HG03469 (cell line): ENCODE measurements at regions not wholly inside any gene's neighbourhood (a gene's known extent, or its start where the extent isn't known, plus 50 kb on each side); places are given as distances from the start of the nearest gene placed in this dataset.

Experiments
- ATAC-seq: cut with Tn5 transposase; IDR thresholded peaks from one replicate; pipeline ENCODE4 v1.9.1; 2021; ENCODE audit warnings: mild to moderate bottlenecking, moderate library complexity, moderate number of reproducible peaks; ENCODE audit not compliant: unreplicated experiment

DNA sequence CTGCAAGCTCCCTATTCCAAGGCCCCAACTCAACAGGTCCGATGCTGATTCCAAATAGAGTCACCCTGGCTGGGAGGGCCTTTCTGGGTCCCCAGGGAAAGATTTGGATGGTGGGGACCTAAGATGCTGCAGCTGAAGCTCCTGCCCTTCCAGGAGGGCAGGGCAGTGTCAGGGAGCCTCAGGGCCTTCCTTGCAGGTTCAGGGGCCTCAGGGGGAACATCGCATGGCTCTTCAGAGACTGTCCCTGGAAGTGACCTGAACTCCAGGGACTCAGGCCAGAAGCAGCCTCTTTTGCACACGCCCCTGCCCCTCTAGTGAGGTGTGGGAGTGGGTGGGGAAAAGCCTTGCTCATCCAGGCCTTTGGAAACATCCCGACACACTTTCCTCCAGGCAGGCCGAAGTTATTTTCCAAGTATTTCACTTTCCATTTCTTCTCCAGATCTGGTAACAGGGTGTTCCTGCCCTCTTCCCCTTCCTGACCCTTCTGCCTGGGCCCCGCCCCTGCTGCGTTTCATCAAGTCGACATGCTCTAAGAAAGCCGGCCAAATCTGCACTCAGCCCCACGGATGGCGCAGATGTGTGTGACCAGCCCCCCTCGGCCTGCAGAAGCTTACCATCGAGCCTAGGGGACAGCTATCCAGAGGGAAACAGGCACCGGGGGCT, 159.5 kb downstream of the FGF18 start:
- no peak for ATAC-seq

DNA sequence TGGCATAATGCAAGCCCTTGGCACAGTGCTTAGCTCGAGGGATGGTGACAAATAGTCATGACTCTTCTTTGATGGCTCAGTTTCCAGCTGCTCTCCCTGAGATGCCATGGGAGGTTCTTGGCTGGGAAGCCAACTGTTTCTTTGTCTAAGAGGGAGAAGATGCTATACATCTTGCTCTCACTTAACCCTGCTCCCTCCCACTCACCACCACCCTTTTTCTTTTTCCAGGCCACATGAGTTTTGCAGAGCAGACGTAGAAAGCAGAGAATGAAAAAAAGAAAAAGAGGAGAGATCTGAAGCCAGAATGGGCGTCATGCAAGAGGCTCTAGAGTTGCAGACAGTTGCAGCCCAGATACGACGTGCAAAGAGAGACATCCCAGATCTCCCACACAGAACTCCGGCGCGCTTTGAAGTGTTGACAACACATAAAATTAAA, 160.5 kb downstream of the FGF18 start:
- ATAC-seq, result no peak

GRCh38 chr5:171580502-171581265, 161.2 kb downstream of the FGF18 start:
- ATAC-seq, result no peak

GRCh38 chr5:171581781-171582180, 162.3 kb downstream of the FGF18 start:
- ATAC-seq, result no peak

- no peak for ATAC-seq
Measured at GRCh38 chr5:171582849-171583248, 163.4 kb downstream of the FGF18 start.

GRCh38 chr5:171585981-171586380, 166.5 kb downstream of the FGF18 start:
- ATAC-seq, result no peak

GRCh38 chr5:171586436-171586835, 167.0 kb downstream of the FGF18 start:
- ATAC-seq, result no peak

- ATAC-seq, result no peak
Measured at GRCh38 chr5:171588046-171588445, 168.6 kb downstream of the FGF18 start.

DNA sequence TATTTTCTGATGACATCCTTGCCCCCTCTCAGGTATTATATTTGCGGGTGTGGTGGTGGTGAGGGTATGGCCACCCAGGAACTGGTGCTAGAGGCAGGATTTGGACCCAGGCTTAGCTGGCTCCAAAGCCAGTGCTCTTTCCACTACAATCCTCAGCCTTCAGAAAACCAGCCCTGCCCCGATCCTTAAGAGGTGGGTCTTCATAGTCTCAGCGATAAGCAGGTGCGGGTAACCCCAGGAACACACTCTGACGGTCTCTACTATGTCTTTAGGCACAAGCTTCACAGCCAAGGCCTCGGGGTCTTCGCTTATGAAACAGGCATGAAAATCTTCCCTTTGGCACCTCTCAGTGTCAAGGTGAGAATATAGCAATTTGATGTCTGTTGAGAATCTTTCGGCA, 169.3 kb downstream of the FGF18 start:
- ATAC-seq, result no peak

- ATAC-seq, result no peak
Measured at GRCh38 chr5:171589461-171589860, 170.0 kb downstream of the FGF18 start.

GRCh38 chr5:171592076-171592475, 172.6 kb downstream of the FGF18 start:
- no peak for ATAC-seq

- ATAC-seq, result no peak
Measured at GRCh38 chr5:171592736-171593135, 173.3 kb downstream of the FGF18 start.

DNA sequence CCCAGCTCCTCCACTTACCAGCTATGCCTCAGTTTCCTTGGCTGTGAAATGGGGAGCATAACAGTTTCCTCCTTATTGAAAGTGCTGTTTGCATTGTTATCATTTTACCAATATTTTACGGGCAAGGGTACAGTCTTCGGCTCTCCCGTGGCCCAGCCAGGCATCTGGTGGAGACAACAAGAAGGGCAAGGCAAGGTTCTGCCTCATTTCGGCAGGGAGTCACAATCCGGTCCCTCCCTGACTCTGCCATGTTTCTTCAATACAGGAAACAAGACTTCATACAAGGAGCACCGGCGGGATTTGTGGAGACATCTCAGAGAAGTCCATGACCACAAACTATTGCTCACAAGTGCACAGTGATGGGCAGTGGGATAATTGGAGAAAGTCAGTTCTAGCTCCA, 174.0 kb downstream of the FGF18 start:
- no peak for ATAC-seq

GRCh38 chr5:171593976-171594375, 174.5 kb downstream of the FGF18 start:
- no peak for ATAC-seq

DNA sequence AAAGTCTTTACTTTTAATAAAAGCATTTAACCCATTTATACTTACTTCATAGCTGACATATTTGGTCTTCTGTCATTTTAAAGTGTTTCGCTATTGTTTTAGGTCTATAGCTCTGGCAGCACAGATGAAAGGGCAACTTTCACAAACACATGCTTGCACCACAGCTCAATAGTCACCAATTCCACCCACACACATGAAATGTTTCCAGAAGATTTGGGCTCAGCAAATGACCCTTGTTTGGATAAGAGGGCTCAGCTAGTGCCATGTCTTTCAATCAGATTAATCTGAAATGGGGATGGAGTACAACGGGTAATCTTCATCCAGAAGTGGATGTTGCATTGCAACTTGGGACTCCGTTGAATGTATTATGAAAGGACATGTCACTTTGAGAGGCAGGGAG, 176.0 kb downstream of the FGF18 start:
- ATAC-seq, result no peak

DNA sequence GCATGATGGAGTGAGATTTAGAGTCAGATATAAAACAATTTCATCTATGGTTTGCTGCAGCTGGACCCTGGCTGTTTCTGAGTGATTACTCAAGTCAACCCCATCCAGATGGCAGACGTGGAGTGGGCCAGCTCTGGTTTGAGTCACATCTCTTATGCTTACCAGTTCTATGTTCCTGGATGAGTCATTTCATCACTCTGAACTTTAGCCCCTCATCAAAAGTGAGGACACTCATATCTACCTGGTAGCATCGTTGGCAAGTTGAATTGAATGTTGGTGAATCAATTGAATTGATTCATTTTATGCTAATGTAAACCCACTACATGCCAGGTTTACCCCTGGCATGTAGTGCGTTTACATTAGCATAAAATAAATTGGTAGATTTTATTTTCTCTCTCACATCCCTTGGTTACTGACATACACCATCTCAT, 176.4 kb downstream of the FGF18 start:
- peak; percentile 54 for ATAC-seq

DNA sequence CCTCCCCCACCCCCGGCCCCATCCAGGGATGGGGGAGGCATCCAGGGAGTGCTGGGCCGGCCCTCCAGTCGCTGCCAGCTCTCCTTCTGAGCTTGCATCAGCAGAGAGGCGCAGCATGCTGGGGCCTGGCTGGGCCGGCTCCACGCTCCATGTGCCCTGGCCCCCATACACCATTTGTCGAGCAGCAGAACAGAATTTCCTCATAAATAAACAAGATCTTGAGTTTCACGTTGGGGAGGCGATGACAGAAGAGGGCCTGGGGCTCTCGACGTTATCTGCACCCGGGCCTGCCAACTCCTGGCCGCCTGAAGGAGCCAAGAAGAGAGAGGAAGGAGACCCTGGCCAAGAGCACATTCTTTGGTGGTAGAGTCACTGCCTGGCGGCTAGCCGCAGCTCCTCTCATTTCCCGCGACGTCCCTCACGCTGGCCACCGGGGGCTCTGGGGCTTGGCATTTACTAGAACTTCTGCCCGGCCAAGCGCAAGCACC, 177.0 kb downstream of the FGF18 start:
- ATAC-seq, result no peak

DNA sequence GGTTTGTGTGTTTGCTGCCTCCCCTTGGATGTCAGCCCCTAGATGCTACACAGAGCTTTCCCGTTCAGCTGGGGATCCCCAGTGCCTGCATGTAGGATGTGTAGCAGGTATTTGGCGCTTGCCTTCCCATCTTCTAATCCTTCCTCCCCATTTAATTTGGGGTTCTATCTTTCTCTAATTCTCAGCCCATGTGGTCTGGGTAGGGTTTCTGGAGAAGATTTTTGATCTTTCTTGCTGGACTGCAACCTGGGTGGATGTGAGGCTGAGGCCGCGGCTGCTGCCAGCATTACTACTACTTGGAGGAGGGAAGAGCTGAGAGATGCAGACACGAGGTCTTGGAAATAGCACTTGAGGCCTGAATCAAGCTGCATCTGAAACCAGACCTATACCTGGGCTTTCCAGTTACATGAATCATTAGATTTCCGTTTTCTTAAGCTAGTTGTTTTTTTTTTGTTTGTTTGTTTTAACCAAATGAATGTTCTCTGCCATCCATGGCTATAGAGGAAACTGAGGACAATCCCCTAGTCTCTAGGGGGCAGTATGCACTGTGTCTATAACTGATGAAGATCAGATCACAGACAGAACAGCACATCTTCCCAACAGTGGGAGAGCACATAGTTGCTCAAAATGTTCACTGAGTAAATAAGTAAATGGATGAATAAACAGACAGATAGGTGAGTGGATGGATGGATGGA, 178.6 kb downstream of the FGF18 start:
- ATAC-seq, result no peak

GRCh38 chr5:171598641-171599152, 179.2 kb downstream of the FGF18 start:
- ATAC-seq, result no peak

GRCh38 chr5:171599411-171599810, 180.0 kb downstream of the FGF18 start:
- no peak for ATAC-seq

DNA sequence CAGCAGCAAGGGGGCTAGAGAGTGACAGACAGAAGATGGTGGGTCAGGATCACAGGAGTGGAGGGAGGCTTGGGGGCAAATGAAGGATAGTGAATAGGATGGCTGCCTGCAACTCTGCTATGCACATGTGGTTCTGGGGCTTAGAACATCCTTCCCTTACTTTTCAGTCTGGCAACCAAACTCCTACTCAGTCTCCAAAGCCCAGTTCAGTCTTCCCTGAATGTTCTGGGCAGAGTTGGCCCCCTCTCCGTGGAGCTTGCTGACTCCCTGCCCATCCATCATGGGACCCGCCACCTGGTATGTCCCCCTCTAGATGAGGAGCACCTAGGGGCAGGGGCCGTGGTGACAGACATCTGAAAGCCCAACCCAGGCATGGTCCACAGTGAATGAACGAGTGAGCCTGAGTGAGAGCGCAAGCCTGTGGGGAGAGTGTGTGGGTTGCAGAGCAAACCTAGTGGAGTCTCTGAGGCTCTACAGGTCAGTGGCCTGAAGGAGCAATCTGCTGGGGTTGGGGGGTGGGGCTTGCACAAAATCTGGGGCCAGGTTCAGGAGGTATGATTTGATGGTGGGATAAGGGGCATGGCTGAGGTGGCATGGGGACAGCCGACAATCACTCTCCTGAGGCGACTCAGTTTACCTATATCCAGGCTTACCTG, 180.6 kb downstream of the FGF18 start:
- ATAC-seq, result no peak
